ENCODE measurements at regions not wholly inside any gene's neighbourhood (a gene's known extent, or its start where the extent isn't known, plus 50 kb on each side); places are given as distances from the start of the nearest gene placed in this dataset.
A peak's percentile ranks its signal among the peaks of the same experiment; 100 is the strongest.

DNA sequence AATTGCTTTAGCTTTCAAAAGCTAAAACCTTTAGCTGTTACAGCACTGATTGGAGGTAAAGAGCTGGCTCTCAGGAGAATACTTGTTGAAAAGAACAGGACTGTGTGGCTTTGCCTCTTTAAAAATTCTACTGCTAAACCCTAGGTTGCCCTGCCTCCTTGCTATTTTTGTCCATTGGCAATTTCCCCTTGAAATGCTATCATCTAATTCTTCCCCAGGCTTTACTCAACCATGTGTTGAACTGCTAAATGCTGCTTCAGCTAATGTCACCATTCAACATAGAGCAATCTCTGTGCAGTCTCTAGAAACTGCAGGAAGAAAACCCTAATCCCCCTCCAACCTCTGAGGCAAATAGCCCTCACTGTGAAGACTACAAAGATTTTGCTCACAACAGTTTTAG, 203.7 kb upstream of the ARX start:
- DNase-seq (ENCODE audit: low read depth): no peak

DNA sequence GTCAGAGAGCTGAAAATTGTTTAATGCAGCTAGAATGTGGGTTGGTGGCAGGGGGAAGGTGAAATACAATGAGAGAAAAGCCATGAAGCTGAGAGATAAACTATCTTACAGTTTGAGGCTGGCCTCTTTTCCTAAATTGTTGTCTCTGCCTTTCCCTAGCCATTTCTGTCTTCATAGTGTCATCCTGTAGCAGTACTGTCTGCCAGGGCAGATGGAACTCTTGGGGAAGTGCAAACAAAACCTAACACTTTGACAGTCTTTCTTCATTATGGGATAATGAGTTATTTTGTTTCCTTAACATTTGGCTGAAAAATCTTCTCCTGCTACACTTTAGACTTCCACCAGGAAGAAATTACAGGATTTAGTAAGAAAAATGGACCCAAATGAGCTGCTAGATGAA, 197.8 kb upstream of the ARX start:
- no peak for DNase-seq (ENCODE audit: low read depth)

DNA sequence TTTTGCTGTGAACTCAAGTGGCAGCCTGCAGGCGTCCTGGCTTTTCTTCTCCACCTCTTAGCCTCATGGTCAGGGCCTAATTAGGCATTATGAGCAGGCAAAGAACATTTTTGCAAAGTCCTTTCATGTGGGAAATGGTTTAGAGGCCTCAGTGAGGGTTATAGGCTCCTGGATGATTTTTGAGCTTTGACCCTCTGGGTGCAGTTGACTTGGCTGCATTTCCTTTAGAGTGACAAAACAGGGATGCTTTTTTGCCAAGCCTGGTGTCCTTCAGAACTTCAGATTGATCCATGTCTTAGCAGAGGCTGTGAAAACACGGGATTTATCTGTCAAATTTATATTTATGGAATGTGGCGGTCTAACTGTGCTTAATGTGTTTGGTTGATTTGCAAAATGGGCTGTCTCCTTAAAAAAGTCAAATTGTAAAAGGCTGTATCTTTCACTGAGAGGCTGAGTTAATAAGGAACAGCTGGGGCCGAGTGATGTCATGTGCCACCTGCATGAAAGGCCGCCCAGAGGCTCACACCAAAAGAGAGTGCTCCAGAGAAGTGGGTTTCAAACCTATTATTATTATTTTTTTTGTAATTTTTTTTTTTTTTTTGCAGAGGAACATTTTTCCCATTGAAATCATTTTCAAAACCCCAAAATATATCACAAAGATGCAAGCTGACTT, 192.2 kb upstream of the ARX start:
- DNase-seq (ENCODE audit: low read depth): no peak

DNA sequence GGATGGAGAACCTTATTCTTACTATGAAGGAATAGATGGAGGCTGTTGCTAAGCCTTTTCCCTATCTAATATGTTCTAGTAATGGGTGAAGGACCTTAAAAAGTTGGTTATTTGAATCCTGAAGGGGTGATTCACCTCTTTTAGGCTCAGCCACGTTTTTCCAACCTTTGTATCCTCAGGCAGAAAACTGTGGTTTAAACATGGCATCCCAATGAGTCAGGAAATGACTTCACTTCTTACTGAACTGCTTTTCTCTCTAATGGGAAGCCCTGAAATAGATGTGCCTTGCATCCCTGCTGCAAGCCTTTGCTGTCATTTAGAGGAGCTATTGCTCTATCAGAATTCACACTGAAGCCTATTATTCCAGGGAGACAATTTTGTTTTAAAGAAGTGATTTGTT, 191.0 kb upstream of the ARX start:
- DNase-seq (ENCODE audit: low read depth): peak; percentile 8

DNA sequence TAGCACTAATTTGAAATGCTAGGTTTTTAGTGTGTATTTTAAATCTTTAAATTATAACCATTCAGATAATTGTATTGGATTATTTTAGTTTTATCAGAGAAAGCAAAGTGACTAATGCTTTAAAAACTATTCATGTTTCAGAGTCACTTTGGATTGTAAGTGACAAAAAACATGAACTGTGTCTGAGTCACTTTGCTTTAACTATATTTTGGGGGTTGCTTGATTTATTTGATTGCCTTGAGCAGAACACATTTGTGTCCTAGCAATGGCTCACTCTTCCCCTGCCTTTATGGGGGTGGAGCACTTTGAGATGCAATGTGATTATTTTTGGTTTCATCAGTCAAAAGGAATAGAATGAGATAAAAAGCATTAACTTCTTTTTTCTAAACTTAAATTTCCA, 188.4 kb upstream of the ARX start:
- no peak for DNase-seq (ENCODE audit: low read depth)

DNA sequence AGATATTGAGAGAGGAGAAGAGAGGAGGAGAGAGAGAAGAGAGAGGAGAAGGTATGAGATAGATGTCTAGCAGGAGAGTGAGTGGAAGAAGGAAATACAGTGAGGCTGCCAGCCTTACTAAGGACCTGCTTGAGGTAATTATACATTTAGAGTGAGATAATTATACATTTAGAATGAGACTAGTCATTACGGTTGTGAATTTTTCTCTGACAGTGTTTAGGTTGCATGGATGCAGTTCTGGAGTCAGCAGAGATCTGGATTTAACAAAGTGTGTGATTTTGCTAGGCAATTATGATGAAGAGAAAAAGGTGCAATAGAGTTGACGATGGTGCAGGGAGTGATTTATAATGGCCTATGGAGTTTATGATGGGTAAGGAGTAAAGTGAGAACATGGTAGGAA, 187.1 kb upstream of the ARX start:
- DNase-seq (ENCODE audit: low read depth): no peak

DNA sequence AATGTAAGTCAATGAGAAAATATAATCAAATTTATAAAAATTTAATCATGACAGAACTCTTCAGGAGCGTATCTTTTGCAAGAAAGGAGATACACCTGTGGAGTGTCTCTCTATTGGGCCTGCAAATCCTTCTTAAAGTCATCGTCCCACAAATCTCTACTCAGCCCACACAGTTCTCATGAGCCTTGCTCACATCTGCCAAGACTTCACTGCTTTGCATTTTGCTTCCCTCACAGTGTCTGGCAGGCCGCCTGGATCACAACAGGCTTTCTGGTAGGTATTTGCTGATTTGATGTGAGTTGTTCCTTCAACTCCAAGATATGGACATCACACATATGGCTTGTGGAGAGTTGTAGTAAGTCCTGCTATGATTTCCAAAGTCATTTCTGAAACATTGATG, 183.1 kb upstream of the ARX start:
- DNase-seq (ENCODE audit: low read depth): no peak

DNA sequence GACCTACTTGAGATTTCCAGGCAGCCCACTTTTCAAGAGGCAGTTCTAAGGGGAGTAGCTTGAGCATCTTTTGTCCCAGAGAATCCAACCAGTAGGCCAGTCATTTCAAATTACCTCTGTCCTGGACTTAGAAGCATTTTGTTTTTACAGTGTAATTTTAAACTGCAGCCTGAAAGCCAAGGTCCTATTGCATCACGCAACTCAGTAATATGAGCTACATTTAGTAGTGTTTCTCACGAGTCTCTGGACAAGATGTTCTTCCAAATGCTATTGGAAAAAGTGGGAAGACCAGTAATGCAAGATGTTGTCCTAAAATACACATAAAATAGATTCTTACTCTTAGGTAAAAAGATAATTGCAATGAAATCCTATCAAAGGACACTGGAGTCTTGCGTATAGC, 182.5 kb upstream of the ARX start:
- no peak for DNase-seq (ENCODE audit: low read depth)

DNA sequence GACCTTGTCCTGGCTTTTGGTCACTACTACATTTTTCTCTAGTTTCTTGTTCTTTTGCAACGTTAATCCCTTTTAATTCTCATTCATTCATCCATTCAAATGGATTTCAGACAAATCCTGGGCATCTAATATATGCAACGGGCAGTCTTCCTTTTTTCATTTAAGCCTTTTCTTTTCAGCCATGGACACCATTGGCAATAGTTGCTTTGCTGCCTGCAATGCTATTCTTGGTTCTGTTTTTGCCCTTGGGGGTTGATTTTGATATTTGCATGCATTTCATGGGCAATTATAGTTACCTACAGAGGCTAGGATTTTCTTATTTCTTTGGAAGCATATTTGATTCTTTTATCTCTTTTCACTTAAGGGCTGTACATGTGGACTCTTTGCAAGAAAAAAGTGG, 180.5 kb upstream of the ARX start:
- no peak for DNase-seq (ENCODE audit: low read depth)

DNA sequence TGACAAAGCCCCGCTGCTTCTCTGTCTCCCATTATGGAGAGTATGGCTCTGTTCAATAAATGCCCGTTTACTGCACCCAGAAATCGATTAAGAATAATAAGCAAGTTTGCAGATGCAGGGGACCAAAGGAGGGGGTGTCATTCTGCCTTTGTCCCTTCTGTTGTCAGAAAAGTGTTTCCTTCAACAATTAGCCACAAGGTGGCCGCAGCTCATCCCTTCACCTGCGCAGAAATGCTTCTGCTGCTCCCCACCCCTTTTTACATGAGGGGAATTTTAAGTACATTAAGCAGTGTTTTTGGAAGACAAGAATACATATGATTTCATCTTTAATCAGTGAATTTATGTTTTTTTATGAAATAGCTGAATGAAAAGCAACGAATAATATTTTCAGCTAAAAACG, 175.6 kb upstream of the ARX start:
- no peak for DNase-seq (ENCODE audit: low read depth)

DNA sequence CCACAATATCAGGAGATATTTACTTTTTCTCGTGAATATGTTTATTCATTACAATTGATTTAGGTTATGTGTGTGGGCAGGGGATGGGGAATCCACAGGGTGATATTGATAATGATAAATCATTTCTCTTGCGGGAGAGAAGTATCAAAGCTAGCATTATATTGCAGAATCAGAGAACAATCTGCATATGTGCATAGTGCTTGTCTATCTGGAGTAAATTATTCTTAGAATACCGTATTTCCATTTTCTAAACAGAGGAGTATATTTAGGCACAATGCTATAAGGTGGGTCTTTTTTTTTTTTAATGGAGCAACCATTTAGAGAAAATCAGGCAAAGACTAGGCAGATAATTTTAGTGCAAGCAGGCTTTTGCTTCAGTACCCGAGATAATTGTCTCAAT, 166.0 kb upstream of the ARX start:
- DNase-seq (ENCODE audit: low read depth): no peak

DNA sequence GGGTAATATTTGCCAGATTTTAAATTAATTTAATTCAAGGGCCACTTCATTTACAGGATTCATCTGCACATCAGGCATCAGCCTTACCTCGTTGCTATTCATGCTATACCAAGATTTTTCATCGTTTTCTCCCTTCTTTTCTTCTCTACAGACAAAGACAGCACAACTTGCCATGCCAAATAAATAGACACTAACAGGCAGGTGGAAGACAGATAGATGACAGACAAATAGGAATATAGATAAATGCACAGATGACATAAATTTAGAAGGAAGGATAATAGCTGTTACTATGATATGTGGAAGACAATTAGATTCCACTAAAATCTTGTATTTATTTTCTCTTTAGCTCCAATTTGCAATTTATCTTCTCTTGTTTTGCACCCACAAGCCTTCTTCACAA, 164.5 kb upstream of the ARX start:
- no peak for DNase-seq (ENCODE audit: low read depth)

DNA sequence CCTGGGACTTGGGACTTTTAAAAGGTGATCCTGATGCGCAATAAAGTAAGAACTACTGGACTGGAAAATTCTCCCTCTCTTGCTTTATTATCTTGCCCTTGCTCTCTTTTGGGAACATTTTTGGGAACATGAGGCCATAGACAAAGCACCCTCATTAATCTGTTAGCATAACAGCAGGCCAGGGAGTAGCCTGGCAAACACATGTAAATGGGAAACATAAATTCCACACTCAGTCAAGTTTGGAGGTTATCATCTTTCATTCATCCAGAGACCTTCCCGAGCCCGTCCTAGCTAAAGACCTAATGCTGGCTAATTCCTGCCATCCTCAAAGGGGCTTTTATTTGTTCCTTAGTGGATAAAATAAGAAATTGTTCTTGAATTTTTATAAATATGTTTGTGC, 162.8 kb upstream of the ARX start:
- DNase-seq (ENCODE audit: low read depth): no peak

DNA sequence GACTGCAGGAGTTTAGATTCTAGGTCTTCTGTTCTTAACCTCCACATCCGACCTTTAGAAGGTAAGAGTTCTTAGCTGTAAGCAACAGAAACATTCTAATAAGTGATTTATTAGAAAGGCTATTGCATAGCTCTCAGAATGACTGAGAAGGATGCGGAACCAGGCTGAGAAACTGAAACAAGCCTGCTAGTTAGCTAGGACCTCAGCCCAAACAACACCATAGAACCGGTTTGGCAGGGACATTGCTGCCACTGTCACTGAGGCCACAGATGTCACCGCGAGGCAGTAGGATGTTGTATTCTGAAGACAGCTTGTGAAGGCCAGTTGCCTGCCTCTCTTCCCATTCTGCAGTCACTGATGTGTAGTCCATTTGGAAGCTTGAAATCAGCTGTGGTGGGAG, 160.0 kb upstream of the ARX start:
- no peak for DNase-seq (ENCODE audit: low read depth)

DNA sequence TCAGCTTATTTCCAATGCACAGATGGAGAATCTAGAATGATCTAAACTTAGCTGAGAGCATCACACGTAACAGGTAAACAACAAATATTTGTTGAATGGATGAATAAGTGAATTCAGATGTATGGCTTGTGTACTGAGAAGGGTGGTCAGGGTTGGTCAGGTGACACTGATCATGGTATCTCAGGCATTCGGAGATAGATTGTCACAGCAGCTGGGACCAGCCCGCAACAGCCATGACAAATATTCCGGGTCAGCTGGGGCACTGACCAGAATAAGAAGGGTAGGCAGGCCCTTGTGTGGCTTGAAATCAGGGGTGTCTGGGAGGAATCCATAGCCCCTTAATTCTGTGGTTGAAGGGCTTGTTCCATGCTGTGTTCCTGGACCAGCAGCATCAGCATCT, 159.4 kb upstream of the ARX start:
- DNase-seq (ENCODE audit: low read depth): no peak

DNA sequence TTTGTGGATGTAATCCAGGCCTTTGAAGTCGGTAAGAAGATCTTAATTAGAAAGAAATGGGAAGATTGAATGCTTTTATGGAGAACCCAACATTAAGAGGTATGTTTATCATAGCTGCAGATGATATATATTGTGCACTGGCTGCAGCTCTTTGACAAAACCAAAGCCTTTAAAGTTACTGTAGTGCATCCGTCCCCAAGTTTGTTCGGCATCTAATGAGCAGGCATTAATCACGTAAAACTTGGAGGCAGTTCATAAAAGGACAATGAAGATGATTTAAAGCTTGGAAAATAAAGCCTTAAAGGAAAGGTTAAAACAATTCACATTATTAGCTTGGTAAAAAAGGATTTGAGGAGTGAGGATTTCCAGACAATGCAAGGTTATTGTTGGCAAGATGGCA, 150.8 kb upstream of the ARX start:
- no peak for DNase-seq (ENCODE audit: low read depth)

DNA sequence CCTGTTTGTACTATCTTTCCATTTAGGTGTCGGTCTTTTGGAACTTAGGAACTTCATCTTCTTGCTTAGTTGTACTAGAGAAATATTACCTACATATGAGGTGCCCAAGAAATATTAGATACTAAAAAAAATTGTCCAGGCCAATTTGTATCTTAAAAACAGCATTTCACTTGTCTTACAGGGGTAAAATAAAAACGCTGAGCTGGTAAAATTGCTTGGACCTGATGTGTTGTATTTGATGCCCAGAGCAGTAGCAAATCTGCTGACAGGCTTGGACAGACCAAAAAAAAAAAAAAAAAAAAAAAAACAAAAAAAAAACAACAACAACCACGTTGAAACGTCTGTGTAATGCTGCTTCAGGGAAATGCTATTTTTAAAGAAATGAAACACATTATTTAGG, 150.4 kb upstream of the ARX start:
- DNase-seq (ENCODE audit: low read depth): no peak

DNA sequence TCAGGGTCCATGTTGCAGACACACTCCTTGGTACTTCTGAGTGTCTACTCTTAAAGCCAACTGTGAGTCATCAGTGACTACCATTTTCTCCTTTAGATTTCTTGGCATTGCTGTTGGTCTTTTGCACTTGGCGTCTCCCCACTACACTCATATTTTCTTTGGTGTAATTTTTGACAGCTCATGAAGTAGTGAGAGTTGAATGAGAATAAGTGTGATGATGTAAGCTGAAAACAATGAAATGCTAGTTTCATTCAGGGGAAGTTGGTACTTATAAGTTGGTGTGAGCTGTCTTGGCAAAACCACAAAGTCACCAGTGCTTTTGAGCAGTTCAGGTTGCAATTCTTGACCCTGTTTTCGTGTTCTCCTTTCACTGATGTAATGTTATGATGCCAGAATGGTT, 142.9 kb upstream of the ARX start:
- DNase-seq (ENCODE audit: low read depth): no peak

DNA sequence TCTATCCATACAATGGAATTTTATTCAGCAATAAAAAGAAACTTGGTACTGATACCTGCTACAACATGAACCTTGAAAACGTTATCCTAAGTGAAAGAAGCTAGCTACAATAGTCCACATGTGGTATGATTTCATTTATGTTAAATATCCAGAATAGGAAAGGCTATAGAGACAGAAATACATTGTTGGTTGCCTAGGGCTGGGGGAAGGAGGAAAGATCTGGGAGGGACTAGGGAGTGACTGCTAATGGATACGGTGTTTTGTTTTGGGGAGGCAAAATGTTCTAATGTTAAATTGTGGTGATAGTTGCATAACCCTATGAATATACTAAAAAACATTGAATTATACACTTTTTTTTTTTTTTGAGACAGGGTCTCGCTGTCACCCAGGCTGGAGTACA, 141.1 kb upstream of the ARX start:
- no peak for DNase-seq (ENCODE audit: low read depth)

DNA sequence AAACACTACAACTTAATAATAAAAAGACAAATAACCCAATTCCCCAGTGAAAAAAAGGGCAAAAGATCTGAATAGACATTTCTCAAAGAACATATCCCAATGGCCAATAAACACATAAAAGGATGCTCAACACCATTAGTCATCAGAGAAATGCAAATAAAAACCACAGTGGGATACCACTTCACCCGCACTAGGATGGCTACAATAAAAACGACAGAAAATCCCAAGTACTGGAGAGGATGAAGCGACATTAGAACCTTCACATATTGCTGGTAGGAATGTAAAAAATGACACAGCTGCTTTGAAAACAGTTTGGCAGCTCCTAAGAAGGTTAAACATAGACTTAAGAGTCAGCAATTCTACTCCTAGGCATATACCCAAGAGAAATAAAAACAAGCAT, 140.6 kb upstream of the ARX start:
- peak; percentile 32 for DNase-seq (ENCODE audit: low read depth)

DNA sequence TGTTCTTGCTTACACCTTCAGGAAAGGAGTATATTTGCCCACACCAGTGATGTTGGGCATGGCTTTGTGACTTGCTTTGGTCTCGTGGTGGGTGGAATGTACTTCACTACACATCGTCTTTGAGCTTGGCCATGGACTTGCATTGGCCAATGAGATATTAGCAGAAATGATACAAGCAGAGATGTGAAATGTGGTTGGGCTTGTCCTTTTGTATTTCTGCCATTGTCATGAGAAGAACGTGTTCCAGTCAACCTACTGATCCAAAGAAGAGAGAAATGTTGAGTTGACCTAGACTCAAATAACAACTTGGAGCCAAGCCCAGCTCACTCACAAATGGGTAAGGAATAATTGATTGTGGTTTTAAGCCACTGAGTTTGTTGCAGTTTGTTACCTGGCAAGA, 138.4 kb upstream of the ARX start:
- no peak for DNase-seq (ENCODE audit: low read depth)

DNA sequence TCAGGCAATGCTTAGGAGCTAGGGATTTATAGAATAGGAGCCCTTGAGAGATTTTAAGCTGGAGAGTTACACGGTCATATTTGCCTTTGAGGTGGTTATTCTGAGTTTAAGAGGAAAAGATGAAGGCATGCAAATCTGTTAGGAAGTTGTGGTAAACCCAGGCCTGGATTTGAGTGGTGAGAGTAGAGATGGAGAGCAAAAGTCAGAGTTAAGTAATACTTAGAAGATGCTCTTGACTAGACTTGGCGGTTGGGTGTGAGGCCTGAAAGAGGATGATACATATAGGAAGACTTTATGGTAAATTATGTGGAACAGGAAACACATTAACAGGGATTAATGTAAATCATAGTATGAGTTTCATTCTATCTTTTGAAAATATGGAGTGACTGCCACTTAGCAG, 136.0 kb upstream of the ARX start:
- no peak for DNase-seq (ENCODE audit: low read depth)

DNA sequence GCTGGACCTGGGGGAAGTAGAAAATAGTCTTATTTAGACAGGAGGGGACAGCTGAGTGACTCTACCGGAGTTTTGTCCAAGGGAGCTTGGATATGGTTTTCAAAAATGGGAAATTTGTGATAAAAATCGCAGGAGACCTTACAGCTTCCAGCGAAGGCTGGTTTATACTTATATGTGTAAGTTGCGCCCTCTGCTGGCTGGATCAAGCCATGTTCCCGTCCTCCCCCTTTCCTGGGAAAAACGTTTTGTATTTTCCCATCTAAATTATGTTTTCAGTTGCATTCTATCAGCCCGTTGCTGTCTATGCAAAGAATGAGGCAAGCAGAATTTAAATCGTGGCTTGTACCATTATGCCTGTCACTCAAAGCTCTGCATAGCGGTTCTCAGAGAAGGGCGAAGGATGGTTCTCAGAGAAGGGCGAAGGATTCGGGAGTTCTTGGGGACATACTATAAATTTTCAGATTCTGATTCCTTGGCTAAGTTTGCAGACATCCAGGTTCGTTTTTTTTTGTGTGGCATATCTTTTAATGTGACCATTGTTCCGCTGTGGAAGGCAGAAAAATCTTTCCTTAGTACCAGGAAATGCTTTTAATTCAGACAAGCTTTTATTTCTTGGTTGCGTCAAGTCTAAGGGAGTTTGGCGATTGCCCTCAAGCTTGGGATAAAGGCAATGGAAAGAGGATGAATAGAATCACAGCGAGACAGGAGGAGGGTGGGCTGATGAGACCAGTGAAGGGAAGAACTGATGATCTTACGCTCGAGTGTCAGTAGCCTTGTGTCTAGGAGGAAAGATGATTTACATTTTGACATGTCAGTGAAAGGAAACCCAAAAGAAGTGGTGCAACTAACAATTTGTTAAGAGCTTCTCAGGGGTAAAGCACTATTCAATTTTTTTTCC, 128.5 kb upstream of the ARX start:
- no peak for DNase-seq (ENCODE audit: low read depth)

DNA sequence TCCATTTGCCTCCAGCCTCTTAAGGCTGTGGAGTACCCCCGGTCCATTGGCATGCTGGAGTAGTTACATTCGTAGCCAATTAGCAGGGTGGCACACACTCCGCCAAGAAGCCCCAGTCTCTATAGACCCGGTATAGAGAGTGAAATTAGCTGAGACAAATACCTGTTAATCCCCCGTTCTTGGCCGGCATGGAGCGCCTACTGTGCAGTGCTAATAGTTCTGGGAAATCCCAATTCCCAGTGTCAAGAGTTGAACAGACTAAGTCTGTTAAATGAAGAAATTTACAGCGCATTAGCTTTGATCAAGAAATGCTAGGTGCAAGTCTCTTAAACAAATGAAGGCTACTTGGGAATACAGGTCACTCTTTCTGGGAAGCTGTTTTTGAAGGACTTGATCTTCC, 127.8 kb upstream of the ARX start:
- no peak for DNase-seq (ENCODE audit: low read depth)
